GM18519 (cell line): ENCODE measurements at regions not wholly inside any gene's neighbourhood (a gene's known extent, or its start where the extent isn't known, plus 50 kb on each side); places are given as distances from the start of the nearest gene placed in this dataset.
"Not testable (repeated sequence)": the region's sequence is repeated elsewhere in the genome, so short reads cannot be mapped to it uniquely, and the experiment has no call there.

Source experiments
- ATAC-seq: cut with Tn5 transposase; IDR thresholded peaks from one replicate; pipeline ENCODE4 v1.9.1; 2021; ENCODE audit warnings: mild to moderate bottlenecking, moderate library complexity; ENCODE audit not compliant: unreplicated experiment, low FRiP score

GRCh38 chr3:194959666-194960065 lies 274.0 kb downstream of the FAM43A start:
- ATAC-seq = not testable (repeated sequence)

- no peak for ATAC-seq
Measured at GRCh38 chr3:194960446-194961032, 274.9 kb downstream of the FAM43A start.

- no peak for ATAC-seq
Measured at GRCh38 chr3:194961149-194961548, 275.5 kb downstream of the FAM43A start.

GRCh38 chr3:194961571-194961970 lies 275.9 kb downstream of the FAM43A start:
- no peak for ATAC-seq

GRCh38 chr3:194962056-194962455 lies 276.4 kb downstream of the FAM43A start:
- ATAC-seq = no peak

GRCh38 chr3:194964809-194965208 lies 279.1 kb downstream of the FAM43A start:
- ATAC-seq = no peak

- no peak for ATAC-seq
Measured at GRCh38 chr3:194967151-194968117, 281.8 kb downstream of the FAM43A start.

- ATAC-seq = no peak
Measured at GRCh38 chr3:194970066-194970465, 284.4 kb downstream of the FAM43A start.

GRCh38 chr3:194971009-194971408 lies 285.3 kb downstream of the FAM43A start:
- ATAC-seq = no peak

GRCh38 chr3:194971965-194972364 lies 286.3 kb downstream of the FAM43A start:
- no peak for ATAC-seq

GRCh38 chr3:194972641-194973040 lies 287.0 kb downstream of the FAM43A start:
- no peak for ATAC-seq

GRCh38 chr3:194973366-194974000 lies 287.8 kb downstream of the FAM43A start:
- no peak for ATAC-seq

- no peak for ATAC-seq
Measured at GRCh38 chr3:194974468-194975135, 288.9 kb downstream of the FAM43A start.

GRCh38 chr3:194976049-194976451 lies 290.4 kb downstream of the FAM43A start:
- no peak for ATAC-seq

- no peak for ATAC-seq
Measured at GRCh38 chr3:194976874-194977273, 291.2 kb downstream of the FAM43A start.

GRCh38 chr3:194977356-194977755 lies 291.7 kb downstream of the FAM43A start:
- no peak for ATAC-seq

- ATAC-seq = no peak
Measured at GRCh38 chr3:194979173-194979572, 291.8 kb downstream of the XXYLT1 start.

- ATAC-seq = no peak
Measured at GRCh38 chr3:194982472-194982871, 288.5 kb downstream of the XXYLT1 start.

GRCh38 chr3:194983121-194983520 lies 287.8 kb downstream of the XXYLT1 start:
- ATAC-seq = no peak

GRCh38 chr3:194983620-194984019 lies 287.3 kb downstream of the XXYLT1 start:
- ATAC-seq = no peak

GRCh38 chr3:194984066-194984465 lies 286.9 kb downstream of the XXYLT1 start:
- ATAC-seq = no peak
